ENCODE measurements at regions not wholly inside any gene's neighbourhood (a gene's known extent, or its start where the extent isn't known, plus 50 kb on each side); places are given as distances from the start of the nearest gene placed in this dataset.

GRCh38 chr11:106517426-106517825 lies 440.0 kb downstream of the AASDHPPT start:
- no peak overlapping the region for H2AFZ ChIP-seq (ENCODE audit: low read length)
- H3K79me2 ChIP-seq (ENCODE audit: insufficient read depth, low read length) = no peaks in the 10 kb centered on the region
- DNase-seq (ENCODE audit: insufficient read length, low spot score, missing footprints) = no peak
- no peaks in the 10 kb centered on the region for H3K9me3 ChIP-seq (ENCODE audit: low read depth, low read length)
- H3K4me2 ChIP-seq (ENCODE audit: insufficient read depth, low read length) = no peak overlapping the region
- H3K4me3 ChIP-seq (ENCODE audit: insufficient read depth, low read length) = no peak overlapping the region
- H3K27ac ChIP-seq (ENCODE audit: low read depth, low read length) = no peak overlapping the region
- H3K27me3 ChIP-seq (ENCODE audit: insufficient read depth, low read length) = no peaks in the 10 kb centered on the region
- H4K20me1 ChIP-seq (ENCODE audit: insufficient read depth, low read length) = no peaks in the 10 kb centered on the region
- no peak for TF ChIP-seq CTCF (IDR thresholded peaks at IDR 0.05; ENCODE audit: extremely low read depth, low read depth, low read length)
- H3K36me3 ChIP-seq (ENCODE audit: insufficient read depth, low read length) = no peaks in the 10 kb centered on the region
- no peaks in the 10 kb centered on the region for H3K4me1 ChIP-seq (ENCODE audit: insufficient read depth, low read length)

GRCh38 chr11:106520146-106520912 lies 442.9 kb downstream of the AASDHPPT start:
- H4K20me1 ChIP-seq (ENCODE audit: insufficient read depth, low read length) = no peaks in the 10 kb centered on the region

GRCh38 chr11:106520920-106521319 lies 443.5 kb downstream of the AASDHPPT start:
- no peaks in the 10 kb centered on the region for H3K79me2 ChIP-seq (ENCODE audit: insufficient read depth, low read length)
- no peak for TF ChIP-seq CTCF (IDR thresholded peaks at IDR 0.05; ENCODE audit: extremely low read depth, low read depth, low read length)

More at GRCh38 chr11:106520146-106520912, 442.9 kb downstream of the AASDHPPT start:
- Histone ChIP-seq H3K9me3 (ENCODE audit: low read depth, low read length) (no peaks in the 10 kb centered on the region), H3K27ac (ENCODE audit: low read depth, low read length) (no peak overlapping the region), H3K27me3 (ENCODE audit: insufficient read depth, low read length) (no peaks in the 10 kb centered on the region), H3K4me2 (ENCODE audit: insufficient read depth, low read length) (no peak overlapping the region), H3K4me3 (ENCODE audit: insufficient read depth, low read length) (no peak overlapping the region), H3K4me1 (ENCODE audit: insufficient read depth, low read length) (no peaks in the 10 kb centered on the region), H3K79me2 (ENCODE audit: insufficient read depth, low read length) (no peaks in the 10 kb centered on the region), H2AFZ (ENCODE audit: low read length) (no peak overlapping the region), H3K36me3 (ENCODE audit: insufficient read depth, low read length) (no peaks in the 10 kb centered on the region)
- no peak for TF ChIP-seq CTCF (IDR thresholded peaks at IDR 0.05; ENCODE audit: extremely low read depth, low read depth, low read length)
- no peak for DNase-seq (ENCODE audit: insufficient read length, low spot score, missing footprints)

GRCh38 chr11:106523171-106523570 lies 445.7 kb downstream of the AASDHPPT start:
- TF ChIP-seq CTCF (IDR thresholded peaks at IDR 0.05; ENCODE audit: extremely low read depth, low read depth, low read length) = no peak
- H3K27ac ChIP-seq (ENCODE audit: low read depth, low read length) = no peak overlapping the region
- no peaks in the 10 kb centered on the region for H3K79me2 ChIP-seq (ENCODE audit: insufficient read depth, low read length)

More at GRCh38 chr11:106520920-106521319, 443.5 kb downstream of the AASDHPPT start:
- Histone ChIP-seq H3K27me3 (ENCODE audit: insufficient read depth, low read length) (no peaks in the 10 kb centered on the region), H3K4me2 (ENCODE audit: insufficient read depth, low read length) (no peak overlapping the region), H3K4me1 (ENCODE audit: insufficient read depth, low read length) (no peaks in the 10 kb centered on the region), H2AFZ (ENCODE audit: low read length) (no peak overlapping the region), H3K36me3 (ENCODE audit: insufficient read depth, low read length) (no peaks in the 10 kb centered on the region), H4K20me1 (ENCODE audit: insufficient read depth, low read length) (no peaks in the 10 kb centered on the region), H3K27ac (ENCODE audit: low read depth, low read length) (no peak overlapping the region), H3K9me3 (ENCODE audit: low read depth, low read length) (no peaks in the 10 kb centered on the region), H3K4me3 (ENCODE audit: insufficient read depth, low read length) (no peak overlapping the region)
- no peak for DNase-seq (ENCODE audit: insufficient read length, low spot score, missing footprints)

More at GRCh38 chr11:106523171-106523570, 445.7 kb downstream of the AASDHPPT start:
- no peak overlapping the region for H2AFZ ChIP-seq (ENCODE audit: low read length)
- no peaks in the 10 kb centered on the region for H3K27me3 ChIP-seq (ENCODE audit: insufficient read depth, low read length)
- no peak overlapping the region for H3K4me2 ChIP-seq (ENCODE audit: insufficient read depth, low read length)
- no peaks in the 10 kb centered on the region for H3K9me3 ChIP-seq (ENCODE audit: low read depth, low read length)
- no peaks in the 10 kb centered on the region for H4K20me1 ChIP-seq (ENCODE audit: insufficient read depth, low read length)
- no peak for DNase-seq (ENCODE audit: insufficient read length, low spot score, missing footprints)
- H3K4me3 ChIP-seq (ENCODE audit: insufficient read depth, low read length) = no peak overlapping the region
- no peaks in the 10 kb centered on the region for H3K36me3 ChIP-seq (ENCODE audit: insufficient read depth, low read length)
- no peaks in the 10 kb centered on the region for H3K4me1 ChIP-seq (ENCODE audit: insufficient read depth, low read length)

All from osteoblast (primary cell).